HFF-Myc (cell line): ENCODE measurements at regions not wholly inside any gene's neighbourhood (a gene's known extent, or its start where the extent isn't known, plus 50 kb on each side); places are given as distances from the start of the nearest gene placed in this dataset.

Experiments used
- DNase-seq: peaks from one replicate; pipeline ENCODE4 v3.0.0-alpha.2; 2011; ENCODE audit warnings: low read depth; ENCODE audit errors: extremely low read depth
- H3K4me3 ChIP-seq: replicated peaks from 2 replicates; pipeline ENCODE4 v1.5.1; 2011; ENCODE audit warnings: low read depth, mild to moderate bottlenecking, control low read depth, low read length
- CTCF ChIP-seq: IDR thresholded peaks from 2 replicates; pipeline ENCODE4 v1.5.1; 2012; ENCODE audit warnings: mild to moderate bottlenecking, low read depth, low read length, control low read depth; ENCODE audit errors: missing control alignments

- TF ChIP-seq CTCF = no peak
- no peak overlapping the region for H3K4me3 ChIP-seq
- DNase-seq = no peak
Measured at GRCh38 chr4:89447543-89447942, 139.9 kb upstream of the GPRIN3 start.

- H3K4me3 ChIP-seq = no peak overlapping the region
- no peak for DNase-seq
- no peak for TF ChIP-seq CTCF
Measured at GRCh38 chr4:89446193-89446592, 138.6 kb upstream of the GPRIN3 start.

GRCh38 chr4:89439533-89439932 is 131.9 kb upstream of the GPRIN3 start:
- no peak for DNase-seq
- H3K4me3 ChIP-seq = no peak overlapping the region
- TF ChIP-seq CTCF = no peak

GRCh38 chr4:89438102-89438831 is 130.7 kb upstream of the GPRIN3 start:
- DNase-seq = peak; percentile 21
- TF ChIP-seq CTCF = peak; percentile 38
- no peak overlapping the region for H3K4me3 ChIP-seq

GRCh38 chr4:89434364-89434988 is 126.9 kb upstream of the GPRIN3 start:
- no peak overlapping the region for H3K4me3 ChIP-seq
- peak; percentile 61 for TF ChIP-seq CTCF
- DNase-seq = no peak

GRCh38 chr4:89427782-89428181 is 120.2 kb upstream of the GPRIN3 start:
- no peak for DNase-seq
- TF ChIP-seq CTCF = no peak
- H3K4me3 ChIP-seq = no peak overlapping the region

GRCh38 chr4:89425023-89425422 is 117.4 kb upstream of the GPRIN3 start:
- H3K4me3 ChIP-seq = no peak overlapping the region
- TF ChIP-seq CTCF = no peak
- DNase-seq = no peak
